ENCODE measurements at regions not wholly inside any gene's neighbourhood (a gene's known extent, or its start where the extent isn't known, plus 50 kb on each side); places are given as distances from the start of the nearest gene placed in this dataset.
A peak's percentile ranks its signal among the peaks of the same experiment; 100 is the strongest.
"Not testable (repeated sequence)": the region's sequence is repeated elsewhere in the genome, so short reads cannot be mapped to it uniquely, and the experiment has no call there.

DNA sequence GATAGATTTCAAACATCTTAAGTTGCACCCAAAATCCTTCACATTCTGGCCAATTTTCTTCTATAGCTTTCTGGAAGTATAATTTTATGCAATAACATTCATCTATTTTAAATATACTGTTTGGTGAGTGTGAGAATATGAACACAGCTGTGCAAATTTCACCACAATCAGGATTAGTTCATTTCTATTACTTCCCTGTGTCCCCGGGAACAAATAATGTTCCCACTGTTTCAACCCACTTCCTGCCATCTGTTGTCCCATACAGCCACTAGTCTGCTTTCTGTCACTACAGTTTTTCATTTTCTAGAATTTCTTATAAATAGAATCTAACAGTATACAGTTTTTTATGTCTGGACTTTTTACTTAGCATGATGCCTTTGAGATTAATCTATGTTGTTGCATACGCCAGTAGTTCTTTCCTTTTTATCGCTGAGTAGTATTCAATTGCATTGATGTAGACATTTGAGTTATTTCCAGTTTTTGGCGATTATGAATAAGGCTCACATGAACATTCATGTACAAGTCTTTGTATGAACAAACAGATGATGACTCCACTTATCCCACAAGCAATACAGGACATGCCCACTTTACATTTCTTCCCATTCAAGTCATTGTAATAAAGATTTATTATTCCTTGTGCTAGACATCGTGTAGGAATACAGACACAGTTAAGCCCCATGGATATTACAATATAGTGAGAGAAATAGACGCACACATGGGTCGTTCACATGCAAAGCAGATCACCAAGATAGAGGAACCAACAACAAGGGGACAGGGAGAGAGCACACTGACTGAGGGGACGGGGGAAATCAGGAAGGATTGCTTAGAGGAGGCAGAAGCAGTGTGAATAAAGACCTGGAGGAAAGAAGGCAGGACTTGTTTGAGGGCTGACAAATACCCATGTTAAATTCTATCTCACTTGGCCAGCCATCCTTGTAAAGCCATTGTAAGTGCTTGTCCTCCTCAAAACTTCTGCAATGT lies 72.9 kb upstream of the PAX8 start:
- Mint-ChIP-seq H3K27me3 (peaks cover 3% of the 10 kb centered on the region), H3K4me3 (no peak overlapping the region), H3K4me1 (no peaks in the 10 kb centered on the region), H3K27ac (no peak overlapping the region), H3K9me3 (no peaks in the 10 kb centered on the region), H3K36me3 (no peaks in the 10 kb centered on the region)

GRCh38 chr2:113343800-113344199 lies 65.1 kb upstream of the PAX8 start:
- not testable (repeated sequence) for H3K27ac Mint-ChIP-seq, H3K9me3 Mint-ChIP-seq, H3K36me3 Mint-ChIP-seq, H3K4me1 Mint-ChIP-seq, H3K4me3 Mint-ChIP-seq, H3K27me3 Mint-ChIP-seq

DNA sequence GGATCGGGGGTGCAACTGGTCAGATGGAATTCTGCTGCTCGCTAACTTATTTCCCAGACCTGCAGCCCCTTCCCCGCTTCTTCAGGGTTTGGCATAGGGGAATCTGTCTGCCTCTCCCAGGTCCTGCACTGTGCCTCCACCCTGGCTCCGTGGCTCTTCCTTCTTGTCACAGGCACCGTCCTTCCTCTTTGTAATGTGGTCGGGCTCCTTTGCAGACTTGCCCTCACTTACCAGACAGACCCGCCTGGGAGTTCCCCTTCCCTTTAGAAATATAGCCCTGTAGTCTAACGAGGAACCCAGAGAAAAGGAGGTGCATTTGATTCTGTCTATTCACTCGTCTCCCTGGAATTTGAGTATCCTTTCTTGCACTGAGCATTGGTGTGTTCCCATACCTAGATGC lies 63.9 kb upstream of the PAX8 start:
- no peaks in the 10 kb centered on the region for H3K36me3 Mint-ChIP-seq
- peaks cover 9% of the 10 kb centered on the region for H3K4me1 Mint-ChIP-seq
- H3K27ac Mint-ChIP-seq: no peak overlapping the region
- no peak overlapping the region for H3K4me3 Mint-ChIP-seq
- no peaks in the 10 kb centered on the region for H3K9me3 Mint-ChIP-seq
- H3K27me3 Mint-ChIP-seq: peaks cover 6% of the 10 kb centered on the region

- not testable (repeated sequence) for H3K4me3 Mint-ChIP-seq, H3K9me3 Mint-ChIP-seq, H3K4me1 Mint-ChIP-seq, H3K27me3 Mint-ChIP-seq, H3K36me3 Mint-ChIP-seq, H3K27ac Mint-ChIP-seq
Measured at GRCh38 chr2:113341870-113342253, 63.1 kb upstream of the PAX8 start.

- H3K36me3 Mint-ChIP-seq: no peaks in the 10 kb centered on the region
- peaks cover 8% of the 10 kb centered on the region for H3K27me3 Mint-ChIP-seq
- H3K4me3 Mint-ChIP-seq: no peak overlapping the region
- peaks cover 9% of the 10 kb centered on the region for H3K4me1 Mint-ChIP-seq
- H3K9me3 Mint-ChIP-seq: no peaks in the 10 kb centered on the region
- H3K27ac Mint-ChIP-seq: no peak overlapping the region
Measured at GRCh38 chr2:113341191-113341869, 62.6 kb upstream of the PAX8 start.

DNA sequence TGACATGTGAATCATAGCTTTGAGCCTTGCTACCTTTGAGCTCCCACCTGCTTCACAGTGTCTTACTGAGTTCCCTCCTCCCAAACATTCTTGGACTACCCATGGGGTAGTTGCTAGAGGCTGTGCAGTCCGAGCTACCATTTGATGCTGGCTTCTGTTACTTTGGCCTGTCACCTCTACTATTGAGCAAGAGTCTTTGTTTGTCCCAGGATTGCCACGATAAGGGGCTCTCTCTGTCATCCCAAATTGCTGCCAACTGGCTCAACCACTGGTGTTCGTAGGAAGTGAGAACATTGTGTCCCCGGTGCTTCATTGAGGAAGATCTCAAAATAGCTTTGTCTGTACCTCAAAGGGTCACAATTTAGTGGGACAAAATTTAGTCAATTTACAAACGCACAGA lies 59.1 kb upstream of the PAX8 start:
- no peak overlapping the region for H3K27ac Mint-ChIP-seq
- H3K36me3 Mint-ChIP-seq: no peaks in the 10 kb centered on the region
- no peak overlapping the region for H3K4me3 Mint-ChIP-seq
- H3K27me3 Mint-ChIP-seq: peaks cover 7% of the 10 kb centered on the region
- H3K4me1 Mint-ChIP-seq: peaks cover 4% of the 10 kb centered on the region
- H3K9me3 Mint-ChIP-seq: no peaks in the 10 kb centered on the region

DNA sequence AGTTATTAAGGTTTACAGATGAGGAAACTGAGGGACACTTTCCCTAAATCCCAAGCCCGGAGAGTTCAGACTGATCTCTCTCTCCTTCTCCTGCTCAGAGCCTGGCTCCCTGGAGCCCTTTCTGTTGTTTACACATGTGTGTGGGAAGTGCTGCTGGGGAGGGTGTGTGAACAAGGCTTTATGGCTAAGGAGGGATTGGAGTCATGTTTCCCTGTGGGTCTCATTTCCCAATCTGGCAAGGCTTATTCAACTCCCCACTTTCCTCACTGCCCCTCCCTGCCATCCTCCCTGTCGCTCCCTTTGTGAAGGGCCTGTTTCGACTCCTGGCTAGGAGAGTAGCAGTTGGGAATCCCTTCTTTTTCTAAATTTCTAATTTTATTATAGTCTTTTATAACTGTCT lies 57.3 kb upstream of the PAX8 start:
- H3K27ac Mint-ChIP-seq, H3K27me3 Mint-ChIP-seq, H3K9me3 Mint-ChIP-seq, H3K36me3 Mint-ChIP-seq, H3K4me3 Mint-ChIP-seq, H3K4me1 Mint-ChIP-seq: not testable (repeated sequence)

- Mint-ChIP-seq H3K36me3 (no peaks in the 10 kb centered on the region), H3K9me3 (no peaks in the 10 kb centered on the region), H3K27me3 (peaks cover 2% of the 10 kb centered on the region), H3K4me3 (no peak overlapping the region), H3K27ac (no peak overlapping the region), H3K4me1 (peaks cover 6% of the 10 kb centered on the region)
Measured at GRCh38 chr2:113334147-113334546, 55.4 kb upstream of the PAX8 start.

DNA sequence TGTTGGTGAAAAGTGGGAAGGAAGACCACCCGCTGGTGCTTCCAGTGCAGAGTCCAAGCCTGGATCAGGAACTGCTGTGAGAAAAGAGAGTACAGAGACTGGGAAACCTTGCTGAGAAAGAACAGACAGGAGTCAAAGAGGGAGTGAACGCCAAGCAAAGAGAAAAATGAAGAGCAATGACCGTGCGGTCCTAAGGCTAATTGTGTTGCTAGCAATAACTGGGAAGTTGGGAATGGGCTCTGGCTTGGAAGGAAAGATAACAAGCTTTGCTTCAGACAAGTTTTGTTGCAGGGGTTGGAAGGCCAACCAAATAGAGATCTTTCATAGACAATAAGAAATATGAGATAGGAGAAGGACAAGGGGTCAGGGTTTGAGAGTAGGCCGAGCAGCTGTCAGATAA lies 55.0 kb upstream of the PAX8 start:
- H3K36me3 Mint-ChIP-seq, H3K4me1 Mint-ChIP-seq, H3K27me3 Mint-ChIP-seq, H3K27ac Mint-ChIP-seq, H3K4me3 Mint-ChIP-seq, H3K9me3 Mint-ChIP-seq: not testable (repeated sequence)

- not testable (repeated sequence) for H3K9me3 Mint-ChIP-seq, H3K4me3 Mint-ChIP-seq, H3K27ac Mint-ChIP-seq, H3K36me3 Mint-ChIP-seq, H3K27me3 Mint-ChIP-seq
- H3K4me1 Mint-ChIP-seq: peaks cover 22% of the 10 kb centered on the region
Measured at GRCh38 chr2:113330060-113330767, 51.5 kb upstream of the PAX8 start.

- H3K27ac Mint-ChIP-seq, H3K9me3 Mint-ChIP-seq, H3K27me3 Mint-ChIP-seq, H3K4me3 Mint-ChIP-seq, H3K36me3 Mint-ChIP-seq: not testable (repeated sequence)
- peaks cover 29% of the 10 kb centered on the region for H3K4me1 Mint-ChIP-seq
Measured at GRCh38 chr2:113328973-113329372, 50.3 kb upstream of the PAX8 start.

DNA sequence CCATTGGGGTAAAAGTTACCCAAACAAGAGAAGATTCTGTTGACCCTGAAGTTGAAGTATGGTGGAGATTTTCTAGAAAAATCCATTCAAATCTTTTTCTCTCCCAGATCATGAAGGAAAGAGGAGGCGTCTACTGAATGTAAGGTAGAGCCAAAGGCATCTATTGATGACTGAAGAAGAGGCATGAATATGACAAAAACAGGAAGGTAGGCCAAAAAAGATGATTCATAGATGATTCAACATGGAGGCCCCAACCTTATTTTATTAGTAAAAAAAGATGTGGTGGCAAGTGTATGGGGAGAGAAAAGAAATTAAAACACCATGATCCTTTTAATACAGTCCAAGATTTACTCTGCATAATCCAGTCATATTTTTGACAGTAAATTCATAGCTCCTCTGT lies 49.9 kb upstream of the PAX8 start:
- not testable (repeated sequence) for H3K4me3 Mint-ChIP-seq, H3K27me3 Mint-ChIP-seq
- peaks cover 29% of the 10 kb centered on the region for H3K4me1 Mint-ChIP-seq

More for the DNA sequence above, 49.9 kb upstream of the PAX8 start:
- H3K27ac Mint-ChIP-seq: peak overlapping the region; percentile 42
- H3K9me3 Mint-ChIP-seq, H3K36me3 Mint-ChIP-seq: not testable (repeated sequence)
